Left renal cortex interstitium (tissue), 4 donors: ENCODE measurements at regions not wholly inside any gene's neighbourhood (a gene's known extent, or its start where the extent isn't known, plus 50 kb on each side); places are given as distances from the start of the nearest gene placed in this dataset.

ENCODE experiments used
- DNase-seq, 4 donors: peaks; one replicate each; pipeline ENCODE4 v3.0.0-alpha.2; 2013; ENCODE audit warnings: low read depth in 4 of 4, low spot score in 2 of 4, missing footprints in 1 of 4

- DNase-seq = no peak
These were observed 82.6 kb downstream of the FAM217A start for GRCh38 chr6:3996349-3996748.

DNA sequence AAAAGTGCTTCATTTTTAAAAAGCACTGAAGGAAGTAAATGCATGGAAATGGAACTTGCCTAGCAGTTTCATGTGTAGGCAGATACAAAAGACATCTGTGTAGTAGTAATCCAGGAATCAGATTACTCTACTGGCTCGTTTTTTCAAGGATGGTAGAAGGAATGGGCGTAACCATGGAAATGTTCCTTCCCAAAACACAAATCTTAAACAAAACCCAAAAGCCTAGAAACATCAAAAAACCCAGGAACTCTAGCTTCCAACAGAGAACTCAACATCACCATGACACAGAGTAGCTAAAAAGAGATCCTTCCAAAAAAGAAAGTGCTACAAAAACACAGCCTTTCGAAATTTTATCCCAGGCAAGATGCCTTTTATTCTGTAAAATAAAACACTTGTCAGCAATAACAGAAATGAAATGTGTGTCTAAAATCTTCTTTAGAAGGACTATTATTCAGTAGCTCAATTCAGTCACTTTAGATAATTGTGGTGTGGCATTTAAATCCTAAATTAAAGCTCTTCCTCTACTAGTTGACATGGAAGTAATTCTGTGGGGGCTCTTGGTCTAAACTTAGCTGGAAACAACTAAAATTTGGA, 81.7 kb downstream of the FAM217A start:
- DNase-seq = peak in 2 of 4 donors; percentile 19 to 23

- DNase-seq = no peak
These were observed 78.9 kb downstream of the FAM217A start for GRCh38 chr6:3999800-4000661.

DNA sequence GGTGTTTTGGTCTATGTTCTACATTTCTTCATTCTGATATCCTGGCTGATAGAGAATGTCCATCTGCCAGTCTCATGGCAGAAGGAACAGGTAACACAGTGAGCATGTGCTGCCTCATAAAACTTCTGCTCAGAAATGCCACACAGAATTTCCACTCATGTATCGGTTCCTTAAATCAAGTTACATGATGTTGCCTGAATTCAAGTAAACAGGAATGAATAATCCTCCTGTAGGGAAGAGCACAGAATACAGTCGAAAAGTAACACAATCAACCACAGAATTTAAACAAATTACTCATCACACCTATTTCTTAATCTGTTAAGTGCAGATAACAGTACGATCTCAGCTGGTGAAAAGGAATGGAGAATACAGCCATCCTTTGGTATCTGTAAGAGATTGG, 74.7 kb downstream of the FAM217A start:
- DNase-seq = no peak

DNA sequence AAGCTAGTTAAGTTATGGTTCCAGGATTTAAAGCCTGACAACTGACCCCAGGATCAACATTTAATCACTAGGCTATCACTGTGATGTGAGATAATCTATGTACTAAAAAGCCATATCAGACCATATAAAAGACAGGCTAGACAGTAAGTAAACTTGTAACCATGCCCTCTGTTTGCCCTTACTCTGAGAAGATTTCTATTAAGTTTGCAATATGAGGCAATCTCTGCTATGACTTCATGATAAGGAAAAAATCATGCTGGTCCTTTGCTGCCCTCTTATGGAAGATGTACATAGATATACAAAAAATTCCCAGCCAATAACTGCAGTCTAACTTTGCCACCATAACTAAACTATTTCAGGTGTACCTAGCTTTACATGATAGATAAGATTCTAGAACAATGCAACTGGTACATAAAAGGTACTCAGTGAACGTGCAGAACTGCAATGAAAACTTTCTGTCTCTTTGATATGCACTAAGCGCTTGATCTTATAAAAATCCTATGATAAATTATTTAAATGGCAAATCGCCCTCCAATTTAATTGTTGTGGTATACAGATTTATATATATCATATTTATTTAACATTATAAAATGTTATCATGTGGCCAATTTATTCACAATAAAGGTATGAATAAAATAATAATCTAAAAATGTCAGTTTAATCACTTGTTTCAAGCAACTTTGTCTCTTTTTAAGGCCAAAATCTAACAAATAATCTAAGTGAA, 70.5 kb downstream of the FAM217A start:
- DNase-seq = peak in 1 of 4 donors; percentile 45

DNA sequence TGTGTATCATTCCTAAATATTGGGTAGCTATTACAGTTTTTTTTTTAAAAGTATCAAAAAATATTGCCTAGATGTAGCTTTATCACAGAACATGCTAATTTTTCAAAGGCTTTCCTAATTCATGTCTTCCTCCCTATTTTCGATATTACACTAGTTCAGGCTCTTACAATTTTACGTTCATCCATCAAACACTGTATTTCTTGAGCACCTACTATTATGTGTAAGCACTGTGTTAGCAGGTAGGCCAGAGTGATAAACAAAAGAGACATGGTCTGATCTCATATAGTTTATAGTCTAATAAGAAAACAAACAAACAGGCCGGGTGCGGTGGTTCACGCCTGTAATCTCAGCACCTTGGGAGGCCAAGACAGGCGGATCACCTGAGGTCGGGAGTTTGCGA, 69.5 kb downstream of the FAM217A start:
- no peak for DNase-seq

GRCh38 chr6:4010048-4010447, 68.9 kb downstream of the FAM217A start:
- no peak for DNase-seq

- DNase-seq = no peak
These were observed 68.2 kb downstream of the FAM217A start for GRCh38 chr6:4010689-4011090.

- DNase-seq = no peak
These were observed 66.1 kb downstream of the FAM217A start for GRCh38 chr6:4012826-4013225.

- DNase-seq = peak in 3 of 4 donors; percentile 28 to 50 (median 29)
These were observed 61.7 kb downstream of the FAM217A start for GRCh38 chr6:4017058-4017739.

DNA sequence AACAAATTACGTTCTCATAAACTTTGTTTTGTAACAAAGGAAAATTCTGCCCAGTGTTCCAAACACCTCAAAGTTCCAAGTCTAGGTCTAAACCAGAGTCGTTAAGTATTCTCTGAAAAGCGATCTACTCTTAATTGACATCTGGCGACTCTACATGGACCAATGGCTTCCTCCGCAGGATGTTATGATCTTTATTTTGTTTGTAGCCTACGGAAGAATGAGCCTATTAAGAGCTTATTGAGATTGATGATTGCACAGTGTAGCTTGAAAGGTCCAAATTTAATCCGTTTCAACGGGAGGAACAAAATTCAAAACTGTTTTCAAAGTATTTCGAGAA, 61.1 kb downstream of the FAM217A start:
- peak in 2 of 4 donors; percentile 49 to 53 for DNase-seq

DNA sequence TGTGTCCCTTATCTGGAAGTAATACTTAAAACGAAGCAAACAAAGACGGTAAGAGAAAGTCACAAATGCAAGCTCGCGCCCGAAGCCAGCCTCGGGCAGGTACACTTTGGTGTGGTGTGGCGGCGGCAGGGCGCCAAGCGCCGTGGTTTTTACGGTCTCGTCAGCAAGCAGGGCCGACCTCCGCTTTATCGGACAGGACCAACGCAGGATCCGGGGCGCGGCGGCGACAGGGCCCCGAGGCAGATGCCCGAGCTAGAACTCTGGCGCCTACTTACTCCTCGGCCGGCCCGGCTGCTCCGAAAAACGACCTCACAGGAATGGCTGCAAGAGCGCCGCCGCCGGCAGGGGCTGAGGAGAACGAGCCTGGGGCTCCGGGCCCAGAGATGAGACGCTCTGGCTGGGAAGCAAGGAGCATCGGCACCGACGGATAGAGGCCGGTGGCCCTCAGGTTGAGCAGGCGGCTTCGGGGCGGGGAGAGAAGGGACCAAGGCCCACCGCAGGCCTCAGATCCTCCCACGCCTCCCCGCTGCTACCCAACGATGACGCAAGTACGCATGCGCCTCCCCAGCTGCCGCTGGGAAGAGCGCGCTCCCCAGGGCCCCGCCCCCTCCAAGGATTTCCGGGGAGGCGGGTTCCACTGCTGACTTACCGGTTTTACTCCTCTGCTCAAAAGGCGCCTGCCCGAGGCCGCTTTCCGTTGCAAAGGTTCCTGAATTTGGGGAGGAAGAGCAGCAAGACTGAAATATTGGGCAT, 60.6 kb downstream of the FAM217A start:
- peak; percentile 88 to 97 (median 94) for DNase-seq
